ENCODE measurements at regions not wholly inside any gene's neighbourhood (a gene's known extent, or its start where the extent isn't known, plus 50 kb on each side); places are given as distances from the start of the nearest gene placed in this dataset.

DNA sequence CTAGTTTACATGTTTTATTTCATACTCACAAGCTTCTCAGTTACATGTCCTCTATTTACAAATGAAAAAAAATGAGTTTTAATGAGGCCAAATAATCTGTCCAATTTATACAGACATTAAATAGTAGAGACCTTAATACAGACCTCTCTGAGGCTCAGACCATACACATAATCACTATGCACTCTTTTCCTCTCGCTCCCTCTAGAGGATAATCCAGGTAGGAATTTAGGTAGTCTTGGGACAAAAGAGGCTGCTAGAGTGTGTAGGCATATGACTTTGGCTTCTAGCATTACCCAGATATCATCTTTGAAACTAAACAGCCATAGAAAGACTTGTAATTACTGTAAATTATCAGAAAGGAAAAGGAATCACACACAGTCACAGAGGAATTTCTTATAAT, 444.7 kb downstream of the HINT1 start:
- no peaks in the 10 kb centered on the region for H3K36me3 ChIP-seq (ENCODE audit: insufficient read depth, low read length)
- TF ChIP-seq, protein P1, sequence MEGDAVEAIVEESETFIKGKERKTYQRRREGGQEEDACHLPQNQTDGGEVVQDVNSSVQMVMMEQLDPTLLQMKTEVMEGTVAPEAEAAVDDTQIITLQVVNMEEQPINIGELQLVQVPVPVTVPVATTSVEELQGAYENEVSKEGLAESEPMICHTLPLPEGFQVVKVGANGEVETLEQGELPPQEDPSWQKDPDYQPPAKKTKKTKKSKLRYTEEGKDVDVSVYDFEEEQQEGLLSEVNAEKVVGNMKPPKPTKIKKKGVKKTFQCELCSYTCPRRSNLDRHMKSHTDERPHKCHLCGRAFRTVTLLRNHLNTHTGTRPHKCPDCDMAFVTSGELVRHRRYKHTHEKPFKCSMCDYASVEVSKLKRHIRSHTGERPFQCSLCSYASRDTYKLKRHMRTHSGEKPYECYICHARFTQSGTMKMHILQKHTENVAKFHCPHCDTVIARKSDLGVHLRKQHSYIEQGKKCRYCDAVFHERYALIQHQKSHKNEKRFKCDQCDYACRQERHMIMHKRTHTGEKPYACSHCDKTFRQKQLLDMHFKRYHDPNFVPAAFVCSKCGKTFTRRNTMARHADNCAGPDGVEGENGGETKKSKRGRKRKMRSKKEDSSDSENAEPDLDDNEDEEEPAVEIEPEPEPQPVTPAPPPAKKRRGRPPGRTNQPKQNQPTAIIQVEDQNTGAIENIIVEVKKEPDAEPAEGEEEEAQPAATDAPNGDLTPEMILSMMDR (IDR thresholded peaks at IDR 0.05; ENCODE audit: extremely low read depth, low read depth, low read length) = peak; percentile 58
- H3K27me3 ChIP-seq (ENCODE audit: insufficient read depth, low read length) = no peaks in the 10 kb centered on the region
- no peaks in the 10 kb centered on the region for H3K4me1 ChIP-seq (ENCODE audit: insufficient read depth, low read length)
- no peaks in the 10 kb centered on the region for H4K20me1 ChIP-seq (ENCODE audit: insufficient read depth, low read length)
- H3K27ac ChIP-seq (ENCODE audit: low read depth, low read length) = no peak overlapping the region
- H3K9me3 ChIP-seq (ENCODE audit: low read depth, low read length) = no peaks in the 10 kb centered on the region
- peak; percentile 60 for DNase-seq (ENCODE audit: insufficient read length, low spot score, missing footprints)
- H3K4me3 ChIP-seq (ENCODE audit: insufficient read depth, low read length) = no peak overlapping the region
- H3K79me2 ChIP-seq (ENCODE audit: insufficient read depth, low read length) = no peaks in the 10 kb centered on the region
- H3K4me2 ChIP-seq (ENCODE audit: insufficient read depth, low read length) = no peak overlapping the region
- no peak overlapping the region for H2AFZ ChIP-seq (ENCODE audit: low read length)

DNA sequence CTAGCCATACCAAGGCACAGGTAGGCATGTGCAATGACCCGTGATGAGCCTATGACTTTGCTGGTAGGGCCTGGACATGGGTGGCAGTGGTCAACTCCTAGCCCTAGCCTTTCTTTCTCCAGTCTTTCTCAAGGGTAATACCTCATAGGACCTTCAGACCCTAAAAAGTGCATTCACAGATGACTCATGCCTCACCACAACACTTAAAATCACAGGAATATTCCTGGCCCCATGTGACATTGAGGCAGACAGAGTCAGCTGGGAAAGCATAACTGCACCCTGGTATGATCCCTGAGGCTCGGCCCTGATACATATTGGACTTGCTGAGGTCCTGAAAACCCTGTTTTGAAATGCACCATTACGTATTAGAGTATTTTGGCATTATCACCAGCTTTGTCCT, 449.5 kb downstream of the HINT1 start:
- TF ChIP-seq, protein P1 (IDR thresholded peaks at IDR 0.05; ENCODE audit: extremely low read depth, low read depth, low read length) = no peak
- Histone ChIP-seq H3K4me1 (ENCODE audit: insufficient read depth, low read length) (peaks cover 4% of the 10 kb centered on the region), H2AFZ (ENCODE audit: low read length) (no peak overlapping the region), H3K79me2 (ENCODE audit: insufficient read depth, low read length) (no peaks in the 10 kb centered on the region), H3K36me3 (ENCODE audit: insufficient read depth, low read length) (no peaks in the 10 kb centered on the region), H3K4me2 (ENCODE audit: insufficient read depth, low read length) (no peak overlapping the region), H4K20me1 (ENCODE audit: insufficient read depth, low read length) (no peaks in the 10 kb centered on the region), H3K27me3 (ENCODE audit: insufficient read depth, low read length) (no peaks in the 10 kb centered on the region), H3K9me3 (ENCODE audit: low read depth, low read length) (no peaks in the 10 kb centered on the region), H3K4me3 (ENCODE audit: insufficient read depth, low read length) (no peak overlapping the region), H3K27ac (ENCODE audit: low read depth, low read length) (no peak overlapping the region)
- DNase-seq (ENCODE audit: insufficient read length, low spot score, missing footprints) = peak; percentile 4

DNA sequence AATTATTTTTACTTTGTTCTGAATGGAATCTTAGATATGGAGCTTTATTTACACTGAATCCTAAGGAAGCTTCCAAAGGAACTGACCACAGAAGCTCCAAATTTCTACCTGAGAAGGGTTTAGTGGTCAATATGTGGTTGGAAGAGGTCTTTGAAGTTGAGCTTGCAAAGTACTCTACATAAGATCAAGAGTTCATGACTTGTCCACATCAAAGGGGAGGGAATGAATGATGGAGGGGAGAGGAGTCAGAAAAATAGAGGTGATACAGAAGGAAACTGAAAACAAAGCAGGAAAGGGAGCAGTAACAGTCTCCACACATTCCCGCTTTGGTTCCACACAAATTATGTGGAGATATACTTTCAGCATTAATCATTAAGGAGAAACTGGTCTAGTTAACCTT, 450.9 kb downstream of the HINT1 start:
- DNase-seq (ENCODE audit: insufficient read length, low spot score, missing footprints) = no peak
- no peaks in the 10 kb centered on the region for H3K9me3 ChIP-seq (ENCODE audit: low read depth, low read length)
- H3K27ac ChIP-seq (ENCODE audit: low read depth, low read length) = no peak overlapping the region
- TF ChIP-seq, protein P1 (IDR thresholded peaks at IDR 0.05; ENCODE audit: extremely low read depth, low read depth, low read length) = no peak
- H4K20me1 ChIP-seq (ENCODE audit: insufficient read depth, low read length) = no peaks in the 10 kb centered on the region
- no peaks in the 10 kb centered on the region for H3K27me3 ChIP-seq (ENCODE audit: insufficient read depth, low read length)
- no peak overlapping the region for H2AFZ ChIP-seq (ENCODE audit: low read length)
- H3K36me3 ChIP-seq (ENCODE audit: insufficient read depth, low read length) = no peaks in the 10 kb centered on the region
- H3K4me3 ChIP-seq (ENCODE audit: insufficient read depth, low read length) = no peak overlapping the region
- no peak overlapping the region for H3K4me2 ChIP-seq (ENCODE audit: insufficient read depth, low read length)
- H3K79me2 ChIP-seq (ENCODE audit: insufficient read depth, low read length) = no peaks in the 10 kb centered on the region
- peaks cover 4% of the 10 kb centered on the region for H3K4me1 ChIP-seq (ENCODE audit: insufficient read depth, low read length)

DNA sequence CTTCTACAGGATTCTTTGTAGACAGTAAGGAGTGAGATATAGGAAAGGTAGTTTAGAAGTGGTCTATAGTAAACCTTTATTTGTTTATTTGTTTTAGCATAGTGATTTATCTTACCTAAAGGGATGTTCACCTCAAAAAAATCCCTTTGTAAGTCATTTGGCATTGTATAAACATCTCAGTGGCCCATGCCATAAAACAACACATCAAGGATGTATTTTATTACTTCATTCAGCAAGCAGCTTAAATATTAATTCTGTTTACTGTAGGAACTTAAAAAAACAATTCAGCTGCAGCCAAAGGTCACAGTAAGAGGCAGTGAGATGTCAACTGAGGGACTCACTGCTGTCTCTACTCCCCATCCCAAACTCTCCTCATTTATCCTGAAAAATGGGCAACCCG, 452.7 kb downstream of the HINT1 start:
- Histone ChIP-seq H3K79me2 (ENCODE audit: insufficient read depth, low read length) (no peaks in the 10 kb centered on the region), H3K36me3 (ENCODE audit: insufficient read depth, low read length) (no peaks in the 10 kb centered on the region), H3K27me3 (ENCODE audit: insufficient read depth, low read length) (no peaks in the 10 kb centered on the region), H4K20me1 (ENCODE audit: insufficient read depth, low read length) (no peaks in the 10 kb centered on the region), H2AFZ (ENCODE audit: low read length) (no peak overlapping the region), H3K9me3 (ENCODE audit: low read depth, low read length) (no peaks in the 10 kb centered on the region), H3K4me3 (ENCODE audit: insufficient read depth, low read length) (no peak overlapping the region), H3K27ac (ENCODE audit: low read depth, low read length) (no peak overlapping the region), H3K4me1 (ENCODE audit: insufficient read depth, low read length) (peaks cover 4% of the 10 kb centered on the region), H3K4me2 (ENCODE audit: insufficient read depth, low read length) (no peak overlapping the region)
- no peak for DNase-seq (ENCODE audit: insufficient read length, low spot score, missing footprints)
- TF ChIP-seq, protein P1 (IDR thresholded peaks at IDR 0.05; ENCODE audit: extremely low read depth, low read depth, low read length) = no peak
